ENCODE measurements at regions not wholly inside any gene's neighbourhood (a gene's known extent, or its start where the extent isn't known, plus 50 kb on each side); places are given as distances from the start of the nearest gene placed in this dataset.

DNA sequence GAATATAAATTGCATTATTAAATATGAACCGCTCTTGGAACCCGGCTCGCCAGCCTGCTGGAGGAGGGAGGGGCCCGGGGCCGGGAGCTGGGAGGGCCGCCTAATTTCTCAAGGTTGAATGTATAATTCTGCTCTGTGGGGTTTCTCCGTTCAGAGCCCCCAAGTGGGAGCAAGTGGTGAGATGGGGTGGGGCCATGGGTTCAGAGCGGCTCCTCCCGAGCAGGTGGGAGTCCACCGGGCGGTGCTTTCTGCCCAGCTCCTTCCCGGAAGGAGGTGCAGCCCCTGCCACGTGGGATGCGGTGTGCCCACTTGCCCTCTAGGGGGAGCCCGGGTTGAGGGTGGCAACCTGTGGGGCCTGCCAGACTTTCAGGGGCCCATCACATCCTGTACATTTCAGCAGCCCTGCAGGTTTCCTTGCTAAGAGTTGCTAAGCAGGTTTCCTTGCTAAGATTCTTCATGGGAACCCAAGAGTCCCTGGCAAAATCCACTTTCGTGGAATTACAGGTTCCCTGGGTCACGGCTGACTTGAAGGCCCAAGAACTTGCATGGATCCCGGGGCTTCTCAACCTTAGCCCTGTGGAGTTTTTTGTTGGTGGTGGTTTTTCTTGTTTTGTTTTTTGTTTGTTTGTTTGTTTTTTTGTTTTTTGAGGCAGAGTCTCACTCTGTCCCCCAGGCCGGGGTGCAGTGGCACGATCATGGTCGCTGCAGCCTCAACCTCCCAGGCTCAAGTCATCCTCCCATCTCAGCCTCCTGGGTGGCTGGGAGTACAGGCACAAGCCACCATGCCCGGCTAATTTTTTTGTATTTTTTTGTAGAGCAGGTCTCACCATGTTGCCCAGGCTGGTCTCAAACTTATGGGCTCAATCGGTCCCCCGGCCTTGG lies 196.7 kb upstream of the GSE1 start (continued):
- TF ChIP-seq, protein P1, sequence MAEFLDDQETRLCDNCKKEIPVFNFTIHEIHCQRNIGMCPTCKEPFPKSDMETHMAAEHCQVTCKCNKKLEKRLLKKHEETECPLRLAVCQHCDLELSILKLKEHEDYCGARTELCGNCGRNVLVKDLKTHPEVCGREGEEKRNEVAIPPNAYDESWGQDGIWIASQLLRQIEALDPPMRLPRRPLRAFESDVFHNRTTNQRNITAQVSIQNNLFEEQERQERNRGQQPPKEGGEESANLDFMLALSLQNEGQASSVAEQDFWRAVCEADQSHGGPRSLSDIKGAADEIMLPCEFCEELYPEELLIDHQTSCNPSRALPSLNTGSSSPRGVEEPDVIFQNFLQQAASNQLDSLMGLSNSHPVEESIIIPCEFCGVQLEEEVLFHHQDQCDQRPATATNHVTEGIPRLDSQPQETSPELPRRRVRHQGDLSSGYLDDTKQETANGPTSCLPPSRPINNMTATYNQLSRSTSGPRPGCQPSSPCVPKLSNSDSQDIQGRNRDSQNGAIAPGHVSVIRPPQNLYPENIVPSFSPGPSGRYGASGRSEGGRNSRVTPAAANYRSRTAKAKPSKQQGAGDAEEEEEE (CRISPR knock-in tag; IDR thresholded peaks at IDR 0.05; ENCODE audit: borderline replicate concordance): no peak
- TF ChIP-seq ZBTB10 (CRISPR knock-in tag; IDR thresholded peaks at IDR 0.05; ENCODE audit: borderline replicate concordance): no peak
- no peak for TF ChIP-seq ZSCAN12 (CRISPR knock-in tag; IDR thresholded peaks at IDR 0.05)
- TF ChIP-seq RARG (CRISPR knock-in tag; IDR thresholded peaks at IDR 0.05; ENCODE audit: low read depth): no peak
- 0 out of 2 replicates have a peak, but pooled peaks have one; percentile 24 for TF ChIP-seq MNT (IDR thresholded peaks at IDR 0.05)
- TF ChIP-seq ZNF747 (CRISPR knock-in tag; IDR thresholded peaks at IDR 0.05; ENCODE audit: borderline replicate concordance): no peak
- no peak for TF ChIP-seq PCBP2 (optimal IDR thresholded peaks at IDR 0.05; ENCODE audit: low read depth, low read length, poor library complexity, severe bottlenecking)
- no peak for TF ChIP-seq EEA1 (CRISPR knock-in tag; IDR thresholded peaks at IDR 0.05; ENCODE audit: borderline replicate concordance)
- no peak for TF ChIP-seq TP53 (CRISPR knock-in tag; conservative IDR thresholded peaks at IDR 0.05)
- TF ChIP-seq ERF (CRISPR knock-in tag; IDR thresholded peaks at IDR 0.05): peak; percentile 54; the same call in 1 of the 2 replicates
- TF ChIP-seq SUZ12 (IDR thresholded peaks at IDR 0.05; ENCODE audit: low read depth, low read length): no peak
- TF ChIP-seq TERF1 (CRISPR knock-in tag; IDR thresholded peaks at IDR 0.05): no peak
- TF ChIP-seq, protein P2, sequence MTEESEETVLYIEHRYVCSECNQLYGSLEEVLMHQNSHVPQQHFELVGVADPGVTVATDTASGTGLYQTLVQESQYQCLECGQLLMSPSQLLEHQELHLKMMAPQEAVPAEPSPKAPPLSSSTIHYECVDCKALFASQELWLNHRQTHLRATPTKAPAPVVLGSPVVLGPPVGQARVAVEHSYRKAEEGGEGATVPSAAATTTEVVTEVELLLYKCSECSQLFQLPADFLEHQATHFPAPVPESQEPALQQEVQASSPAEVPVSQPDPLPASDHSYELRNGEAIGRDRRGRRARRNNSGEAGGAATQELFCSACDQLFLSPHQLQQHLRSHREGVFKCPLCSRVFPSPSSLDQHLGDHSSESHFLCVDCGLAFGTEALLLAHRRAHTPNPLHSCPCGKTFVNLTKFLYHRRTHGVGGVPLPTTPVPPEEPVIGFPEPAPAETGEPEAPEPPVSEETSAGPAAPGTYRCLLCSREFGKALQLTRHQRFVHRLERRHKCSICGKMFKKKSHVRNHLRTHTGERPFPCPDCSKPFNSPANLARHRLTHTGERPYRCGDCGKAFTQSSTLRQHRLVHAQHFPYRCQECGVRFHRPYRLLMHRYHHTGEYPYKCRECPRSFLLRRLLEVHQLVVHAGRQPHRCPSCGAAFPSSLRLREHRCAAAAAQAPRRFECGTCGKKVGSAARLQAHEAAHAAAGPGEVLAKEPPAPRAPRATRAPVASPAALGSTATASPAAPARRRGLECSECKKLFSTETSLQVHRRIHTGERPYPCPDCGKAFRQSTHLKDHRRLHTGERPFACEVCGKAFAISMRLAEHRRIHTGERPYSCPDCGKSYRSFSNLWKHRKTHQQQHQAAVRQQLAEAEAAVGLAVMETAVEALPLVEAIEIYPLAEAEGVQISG (CRISPR knock-in tag; IDR thresholded peaks at IDR 0.05): peak; percentile 45; the same call in 1 of the 2 replicates
- TF ChIP-seq MLLT10 (CRISPR knock-in tag; IDR thresholded peaks at IDR 0.05): no peak
